SK-N-SH (cell line): ENCODE measurements at regions not wholly inside any gene's neighbourhood (a gene's known extent, or its start where the extent isn't known, plus 50 kb on each side); places are given as distances from the start of the nearest gene placed in this dataset.

Source experiments
- CTCF ChIA-PET: fragments of 300-600, 350-600 bp; formaldehyde crosslinking; extraction: SDS; loops from one replicate; lab custom pipeline; 2021; lab: Yijun Ruan, JAX
- POLR2A ChIA-PET: fragments of 350-600 bp; sonication (Branson Sonifier 250); formaldehyde crosslinking; extraction: SDS; loops from one replicate; lab custom pipeline; 2020; ENCODE audit warnings: antibody characterized with exemption, inconsistent platforms; lab: Yijun Ruan, JAX
- DNase-seq: peaks from one replicate; pipeline ENCODE4 v3.0.0; 2012
- H2AFZ ChIP-seq: fragments of 200-600 bp; sonication (generic); 2 replicates; pipeline ENCODE4 v1.8.1; 2016; ENCODE audit warnings: antibody characterized with exemption, mild to moderate bottlenecking, low read depth
- H3F3A ChIP-seq: fragments of 200-600 bp; sonication (generic); replicated peaks from 2 replicates; pipeline ENCODE3; 2016; ENCODE audit warnings: antibody characterized with exemption, mild to moderate bottlenecking; ENCODE audit not compliant: insufficient read depth
- H3K27ac ChIP-seq, 2 experiments: fragments of 200-500 bp in 1 of 2; fragments of 200-600 bp in 1 of 2; sonication (Bioruptor generic) in 1 of 2; sonication (generic), shearing (Covaris generic) in 1 of 2; 2 replicates each; pipeline versions ENCODE4 v1.5.1 to v1.6.1; 2014 to 2016; ENCODE audit warnings: low read depth in 2 of 2, inconsistent platforms in 1 of 2, low read length in 1 of 2, mild to moderate bottlenecking in 1 of 2, mixed read lengths in 1 of 2
- H3K27me3 ChIP-seq: fragments of 200-600 bp; sonication (generic), shearing (Covaris generic); 2 replicates; pipeline ENCODE4 v1.6.1; 2016; ENCODE audit warnings: mixed run types; ENCODE audit not compliant: insufficient read depth
- H3K36me3 ChIP-seq, 2 experiments: fragments of 200-500 bp in 1 of 2; fragments of 200-600 bp in 1 of 2; sonication (Bioruptor generic) in 1 of 2; sonication (generic) in 1 of 2; replicated peaks in 1 of 2; 2 replicates each; pipeline versions ENCODE3 to v1.5.1; 2014 to 2016; ENCODE audit warnings: low read length in 1 of 2, mild to moderate bottlenecking in 1 of 2; ENCODE audit not compliant: insufficient read depth in 2 of 2, control insufficient read depth in 1 of 2
- H3K4me1 ChIP-seq, 2 experiments: fragments of 200-500 bp in 1 of 2; fragments of 200-600 bp in 1 of 2; sonication (Bioruptor generic) in 1 of 2; sonication (generic), shearing (Covaris generic) in 1 of 2; 2 replicates each; pipeline versions ENCODE4 v1.5.1 to v1.6.1; 2014 to 2016; ENCODE audit warnings: low read depth in 1 of 2, low read length in 1 of 2, mixed run types in 1 of 2; ENCODE audit not compliant: insufficient read depth in 2 of 2, control insufficient read depth in 1 of 2
- H3K4me2 ChIP-seq: fragments of 200-600 bp; sonication (generic), shearing (Covaris generic); 2 replicates; pipeline ENCODE4 v1.6.1; 2017; ENCODE audit warnings: mixed run types
- H3K4me3 ChIP-seq, 2 experiments: fragments of 200-500 bp in 1 of 2; fragments of 200-600 bp in 1 of 2; sonication (Bioruptor generic) in 1 of 2; sonication (generic), shearing (Covaris generic) in 1 of 2; 2 replicates each; pipeline versions ENCODE4 v1.5.1 to v1.8.1; 2014 to 2016; ENCODE audit warnings: low read depth in 2 of 2, inconsistent platforms in 1 of 2, low read length in 1 of 2, mild to moderate bottlenecking in 1 of 2, mixed read lengths in 1 of 2, moderate library complexity in 1 of 2
- H3K79me2 ChIP-seq: fragments of 200-600 bp; sonication (generic); 2 replicates; pipeline ENCODE4 v1.8.1; 2017; ENCODE audit warnings: mild to moderate bottlenecking; ENCODE audit not compliant: insufficient read depth
- H3K9ac ChIP-seq: fragments of 200-600 bp; sonication (generic); 2 replicates; pipeline ENCODE4 v1.6.1; 2017; ENCODE audit warnings: mixed run types
- H3K9me2 ChIP-seq: fragments of 200-600 bp; sonication (generic); 2 replicates; pipeline ENCODE4 v1.6.1; 2017; ENCODE audit warnings: mixed run types
- H3K9me3 ChIP-seq: fragments of 200-600 bp; sonication (generic); 2 replicates; pipeline ENCODE4 v1.6.1; 2017; ENCODE audit warnings: mixed run types, mild to moderate bottlenecking, moderate library complexity
- H4K20me1 ChIP-seq: fragments of 200-600 bp; sonication (generic); 2 replicates; pipeline ENCODE4 v1.6.1; 2017; ENCODE audit warnings: mild to moderate bottlenecking, mixed run types; ENCODE audit not compliant: insufficient read depth
- CTCF ChIP-seq: fragments of 200-600 bp; sonication (generic); IDR thresholded peaks from 2 replicates; pipeline ENCODE4 v1.6.1; 2017; ENCODE audit warnings: antibody characterized with exemption, mild to moderate bottlenecking, moderate library complexity
- FOSL2 ChIP-seq: IDR thresholded peaks from 2 replicates; pipeline ENCODE4 v1.4.0; 2012; ENCODE audit warnings: low read depth, mild to moderate bottlenecking, moderate library complexity, borderline replicate concordance
- FOXJ3 ChIP-seq: sonication (generic); formaldehyde crosslinking; IDR thresholded peaks from 2 replicates; pipeline ENCODE4 v1.5.1; 2020; ENCODE audit warnings: mild to moderate bottlenecking, missing genetic modification reagents
- GABPA ChIP-seq: IDR thresholded peaks from 2 replicates; pipeline ENCODE4 v1.4.0; 2012; ENCODE audit warnings: low read depth, mild to moderate bottlenecking
- GATA2 ChIP-seq: sonication (generic); formaldehyde crosslinking; IDR thresholded peaks from 2 replicates; pipeline ENCODE4 v1.5.0; 2020; ENCODE audit warnings: mild to moderate bottlenecking, missing genetic modification reagents
- IRF3 ChIP-seq: fragments of 150-350 bp; IDR thresholded peaks from 2 replicates; pipeline ENCODE4 v1.6.1; 2016; ENCODE audit warnings: mild to moderate bottlenecking, low read depth, low read length
- JUND ChIP-seq: IDR thresholded peaks from 2 replicates; pipeline ENCODE4 v1.4.0; 2012
- MAX ChIP-seq: IDR thresholded peaks from 2 replicates; pipeline ENCODE4 v1.4.0; 2012; ENCODE audit warnings: low read depth
- MXI1 ChIP-seq: IDR thresholded peaks from 2 replicates; pipeline ENCODE4 v1.6.1; 2012; ENCODE audit warnings: mild to moderate bottlenecking, low read depth, low read length, improper control_type of control experiment
- NFIC ChIP-seq: IDR thresholded peaks from 2 replicates; pipeline ENCODE4 v1.4.0; 2012; ENCODE audit warnings: borderline replicate concordance
- NRF1 ChIP-seq: IDR thresholded peaks from 2 replicates; pipeline ENCODE4 v1.6.1; 2012; ENCODE audit warnings: low read depth, mild to moderate bottlenecking, low read length
- PBX3 ChIP-seq: IDR thresholded peaks from 2 replicates; pipeline ENCODE4; 2012
- RCOR1 ChIP-seq: fragments of 150-350 bp; IDR thresholded peaks from 2 replicates; pipeline ENCODE4 v1.6.1; 2017; ENCODE audit warnings: antibody characterized with exemption, low read length
- REST ChIP-seq: IDR thresholded peaks from 2 replicates; pipeline ENCODE4 v1.6.1; 2012; ENCODE audit warnings: mild to moderate bottlenecking, low read depth, low read length, moderate library complexity
- SIN3A ChIP-seq: IDR thresholded peaks from 2 replicates; pipeline ENCODE4 v1.6.1; 2012; ENCODE audit warnings: low read depth, mild to moderate bottlenecking, low read length, moderate library complexity, borderline replicate concordance
- WGBS: methylation state at CpG from one replicate; pipeline ENCODE4 v1.1.6; 2017; ENCODE audit warnings: low lambda C conversion rate; 5-methylcytosine and 5-hydroxymethylcytosine counted together

GRCh38 chr5:36763454-36763853, 113.1 kb upstream of the NIPBL start (continued):
- TF ChIP-seq IRF3 (no peak), GATA2 (CRISPR knock-in tag) (no peak), NRF1 (no peak), SIN3A (no peak), FOSL2 (no peak)

- Histone ChIP-seq H3K4me2 (no peak overlapping the region), H4K20me1 (no peaks in the 10 kb centered on the region), H3K9me3 (no peaks in the 10 kb centered on the region), H3K27ac (no peak overlapping the region), H3K4me1 (no peaks in the 10 kb centered on the region), H3K4me3 (no peak overlapping the region), H3K9me2 (no peaks in the 10 kb centered on the region), H3F3A (no peaks in the 10 kb centered on the region), H3K79me2 (no peaks in the 10 kb centered on the region), H3K36me3 (no peaks in the 10 kb centered on the region), H3K9ac (no peak overlapping the region), H2AFZ (no peak overlapping the region), H3K27me3 (no peaks in the 10 kb centered on the region; the same call in 1 of the 2 replicates)
- ChIA-PET POLR2A (no interaction called here), CTCF (no interaction called here)
- no peak for DNase-seq
- 6% methylated on average over 2 of the region's 2 CpGs for WGBS
- TF ChIP-seq PBX3 (no peak), REST (no peak), FOXJ3 (CRISPR knock-in tag) (no peak), CTCF (no peak), RCOR1 (no peak), NFIC (no peak), GATA2 (CRISPR knock-in tag) (no peak), JUND (no peak), GABPA (no peak), MAX (no peak), MXI1 (no peak)
Measured at GRCh38 chr5:36765876-36766275, 110.7 kb upstream of the NIPBL start.
